GM06990 (cell line): ENCODE measurements at regions not wholly inside any gene's neighbourhood (a gene's known extent, or its start where the extent isn't known, plus 50 kb on each side); places are given as distances from the start of the nearest gene placed in this dataset.

Experiments used
- DNase-seq: peaks from one replicate; pipeline ENCODE4 v3.0.0-alpha.2; 2011; ENCODE audit not compliant: insufficient read length; ENCODE audit errors: extremely low read depth
- H3K27me3 ChIP-seq: replicated peaks from 2 replicates; pipeline ENCODE4 v1.6.0; 2011; ENCODE audit warnings: low read length; ENCODE audit not compliant: control insufficient read depth, insufficient read depth
- H3K36me3 ChIP-seq: 2 replicates; pipeline ENCODE4 v1.5.1; 2011; ENCODE audit warnings: low read length; ENCODE audit not compliant: control insufficient read depth, insufficient read depth
- H3K4me3 ChIP-seq: replicated peaks from 2 replicates; pipeline ENCODE4 v1.5.1; 2011; ENCODE audit warnings: low read depth, mild to moderate bottlenecking, control low read depth, low read length
- CTCF ChIP-seq: IDR thresholded peaks from 2 replicates; pipeline ENCODE4 v1.5.1; 2011; ENCODE audit warnings: low read length, control low read depth, mild to moderate bottlenecking, inconsistent platforms; ENCODE audit not compliant: insufficient read depth, poor library complexity, severe bottlenecking

DNA sequence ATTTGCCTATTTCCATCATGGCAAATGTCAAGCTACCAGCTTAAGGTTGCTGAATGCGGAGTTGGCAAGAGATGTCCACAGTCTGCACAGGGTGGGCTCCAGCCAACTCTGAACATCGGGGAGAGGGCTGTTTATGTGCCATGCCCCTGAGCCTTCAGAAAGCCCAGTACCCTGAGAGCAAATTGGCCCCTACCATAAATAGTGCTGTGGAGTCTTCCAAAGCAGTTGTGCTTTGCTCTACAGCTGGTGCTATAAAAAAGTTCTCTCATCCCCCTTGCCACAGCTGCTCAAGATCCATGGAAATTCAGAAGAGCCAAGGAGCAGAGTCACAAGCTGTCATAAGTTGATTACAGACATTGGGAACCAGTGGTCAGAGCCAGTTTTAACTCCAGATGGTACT is 85.6 kb upstream of the CLDN14 start:
- Histone ChIP-seq H3K36me3 (no peaks in the 10 kb centered on the region), H3K4me3 (no peak overlapping the region), H3K27me3 (no peaks in the 10 kb centered on the region; the same call in none of the 2 replicates)
- DNase-seq = no peak
- TF ChIP-seq CTCF = no peak

GRCh38 chr21:36566644-36567043 is 86.7 kb upstream of the CLDN14 start:
- no peak for DNase-seq
- Histone ChIP-seq H3K4me3 (no peak overlapping the region), H3K27me3 (no peaks in the 10 kb centered on the region; the same call in none of the 2 replicates), H3K36me3 (no peaks in the 10 kb centered on the region)
- no peak for TF ChIP-seq CTCF

DNA sequence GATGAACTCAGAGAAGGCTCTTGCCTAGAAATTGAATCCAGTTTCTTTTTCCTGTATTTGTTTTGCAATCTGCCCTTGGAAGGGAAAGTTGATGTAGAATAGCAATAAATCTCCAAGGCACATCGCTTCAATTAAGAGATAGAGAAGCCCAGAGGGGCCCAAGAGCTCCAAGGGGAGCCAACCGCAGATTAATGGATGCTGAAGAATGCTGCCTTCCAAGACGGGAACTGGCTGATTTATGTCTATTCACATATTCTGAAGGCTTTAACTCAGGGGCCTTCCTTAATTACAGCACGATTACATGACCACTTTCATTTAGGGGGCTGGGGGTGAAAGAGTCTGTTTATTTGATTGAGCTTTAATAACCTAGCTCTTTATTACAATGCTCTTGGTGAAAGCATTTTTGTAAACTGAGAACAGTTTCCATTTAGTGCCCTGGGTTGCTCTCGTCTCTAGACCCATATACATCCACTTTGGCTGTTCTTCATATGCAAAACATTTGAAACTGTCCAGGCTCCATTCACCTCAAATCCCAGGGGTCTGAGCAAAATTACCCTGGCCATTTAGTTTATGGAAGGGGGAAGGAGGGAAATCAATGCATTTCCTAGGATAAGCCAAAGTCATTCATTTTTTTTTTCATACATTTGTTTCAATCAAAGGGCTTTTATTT is 87.4 kb upstream of the CLDN14 start:
- Histone ChIP-seq H3K4me3 (no peak overlapping the region), H3K27me3 (no peaks in the 10 kb centered on the region; the same call in none of the 2 replicates), H3K36me3 (no peaks in the 10 kb centered on the region)
- no peak for TF ChIP-seq CTCF
- no peak for DNase-seq

GRCh38 chr21:36569511-36569910 is 89.6 kb upstream of the CLDN14 start:
- no peaks in the 10 kb centered on the region; the same call in 1 of the 2 replicates for H3K27me3 ChIP-seq
- DNase-seq = no peak
- no peaks in the 10 kb centered on the region for H3K36me3 ChIP-seq
- H3K4me3 ChIP-seq = no peak overlapping the region
- no peak for TF ChIP-seq CTCF

- DNase-seq = no peak
- TF ChIP-seq CTCF = no peak
- Histone ChIP-seq H3K27me3 (no peaks in the 10 kb centered on the region), H3K4me3 (no peak overlapping the region), H3K36me3 (no peaks in the 10 kb centered on the region)
These were observed 91.6 kb upstream of the CLDN14 start for GRCh38 chr21:36571556-36571955.

DNA sequence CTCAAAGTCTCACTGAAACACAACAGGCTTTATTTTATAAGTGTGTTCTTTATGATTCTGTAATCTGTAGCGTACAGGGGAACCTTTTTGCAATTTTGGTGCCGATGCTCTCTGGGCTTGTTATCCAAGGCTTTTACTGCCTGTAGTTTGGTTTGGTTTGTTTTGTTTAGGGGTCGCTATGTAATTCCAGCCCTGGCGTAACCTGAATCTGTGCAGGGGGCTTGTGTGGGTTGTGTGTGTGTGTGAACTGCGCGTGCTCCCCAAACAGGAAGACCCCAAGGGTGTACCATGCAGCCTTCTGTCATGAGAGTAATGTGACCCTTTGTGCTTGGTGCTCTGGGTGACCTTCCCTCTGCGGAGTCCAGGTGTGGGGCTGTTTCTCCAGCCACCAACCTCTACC is 92.1 kb upstream of the CLDN14 start:
- H3K27me3 ChIP-seq = no peaks in the 10 kb centered on the region
- DNase-seq = no peak
- H3K4me3 ChIP-seq = no peak overlapping the region
- TF ChIP-seq CTCF = no peak
- H3K36me3 ChIP-seq = no peaks in the 10 kb centered on the region
